DMS53 treated with DMSO at 0.1 percent for 48 hours (cell line): ENCODE measurements at regions not wholly inside any gene's neighbourhood (a gene's known extent, or its start where the extent isn't known, plus 50 kb on each side); places are given as distances from the start of the nearest gene placed in this dataset.

ENCODE experiments used
- DNase-seq: peaks from one replicate; lab custom pipeline; 2025; ENCODE audit not compliant: unreplicated experiment; lab: John Stamatoyannopoulos, UW

DNA sequence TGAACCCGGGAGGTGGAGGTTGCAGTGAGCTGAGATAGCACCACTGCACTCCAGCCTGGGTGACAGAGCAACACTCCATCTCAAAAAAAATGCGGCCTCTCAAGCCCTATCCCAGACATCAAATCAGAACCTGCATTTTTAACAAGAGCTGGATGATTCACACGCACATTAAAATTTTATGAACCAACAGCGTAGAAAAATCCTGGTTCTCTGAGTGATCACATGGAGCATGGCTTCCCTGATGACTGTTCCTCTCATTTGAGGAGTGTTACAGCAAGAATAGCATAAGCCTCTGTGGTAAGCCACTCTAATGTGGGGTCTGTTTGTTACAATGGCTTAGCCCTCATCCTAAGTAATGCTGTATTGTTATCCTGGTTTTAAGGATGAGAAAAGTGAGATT, 163.6 kb downstream of the BRMS1L start:
- DNase-seq, result no peak

DNA sequence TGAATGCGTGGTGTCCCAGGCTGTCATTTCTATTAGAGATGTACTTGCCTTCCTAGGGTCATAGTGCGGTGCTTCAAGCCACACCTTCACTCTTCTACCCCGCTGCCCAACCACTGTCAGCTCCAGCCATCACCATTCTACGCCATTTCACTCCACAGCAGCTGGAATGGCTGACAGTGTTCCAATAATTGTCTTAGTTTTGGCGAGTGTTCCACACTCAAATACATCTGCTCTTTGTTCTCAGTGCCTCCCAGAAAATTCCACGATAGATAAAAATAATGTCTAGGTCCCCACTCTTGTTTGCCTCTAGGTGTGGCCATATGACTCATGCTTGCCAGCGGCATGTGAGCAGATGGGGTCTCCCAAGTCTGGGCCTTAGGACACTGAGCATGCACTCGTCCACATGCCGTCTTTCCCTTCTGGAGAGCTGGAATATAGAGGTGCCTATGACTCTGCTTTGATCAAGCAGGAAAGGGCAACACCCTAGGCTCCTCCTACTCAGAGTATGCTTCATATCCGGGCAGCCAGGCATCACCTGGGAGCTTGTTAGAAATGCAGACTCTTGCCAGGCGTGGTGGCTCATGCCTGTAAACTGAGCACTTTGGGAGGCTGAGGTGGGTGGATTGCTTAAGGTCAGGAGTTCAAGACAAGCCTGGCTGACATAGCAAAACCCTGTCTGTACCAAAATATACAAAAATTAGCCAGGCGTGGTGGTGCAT, 163.0 kb downstream of the BRMS1L start:
- DNase-seq, result no peak

DNA sequence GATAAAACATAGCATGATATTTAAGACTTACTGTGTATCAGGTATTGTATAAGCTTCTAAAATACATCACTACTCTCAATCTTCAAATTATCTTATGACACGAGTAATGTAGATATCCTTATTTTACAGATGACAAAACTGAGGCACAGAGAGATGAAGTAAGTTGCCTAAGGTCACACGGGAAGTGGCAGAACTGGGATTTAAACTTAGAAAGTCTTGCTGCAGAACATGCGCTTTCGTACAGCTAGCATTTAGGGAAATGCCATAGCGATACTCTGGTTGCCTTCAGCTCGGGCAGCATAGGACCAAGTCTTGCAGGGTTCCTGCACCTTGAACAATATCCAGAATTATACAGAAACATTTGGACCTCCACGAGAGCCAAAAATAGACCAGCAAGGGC, 162.4 kb downstream of the BRMS1L start:
- DNase-seq, result no peak

DNA sequence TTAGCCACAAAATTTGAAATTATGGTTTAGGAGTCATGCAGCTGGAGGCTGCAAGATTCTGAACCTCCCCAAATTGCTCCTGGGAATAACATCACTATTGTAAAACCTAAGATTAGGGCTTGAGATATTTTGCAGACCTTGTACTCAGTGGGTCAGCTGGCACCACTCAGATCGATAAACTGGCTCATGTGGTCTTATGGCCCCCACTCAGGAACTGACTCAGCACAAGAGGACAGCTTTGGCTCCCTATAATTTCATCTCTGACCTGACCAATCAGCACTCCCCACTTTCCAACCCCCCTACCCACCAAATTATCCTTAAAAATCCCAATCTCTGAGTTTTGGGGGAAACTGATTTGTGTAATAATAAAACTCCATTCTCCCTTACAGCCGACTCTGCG, 161.6 kb downstream of the BRMS1L start:
- DNase-seq, result no peak

- DNase-seq, result no peak
Measured at GRCh38 chr14:35986219-35986573, 160.1 kb downstream of the BRMS1L start.

GRCh38 chr14:35985474-35986218, 159.5 kb downstream of the BRMS1L start:
- no peak for DNase-seq

DNA sequence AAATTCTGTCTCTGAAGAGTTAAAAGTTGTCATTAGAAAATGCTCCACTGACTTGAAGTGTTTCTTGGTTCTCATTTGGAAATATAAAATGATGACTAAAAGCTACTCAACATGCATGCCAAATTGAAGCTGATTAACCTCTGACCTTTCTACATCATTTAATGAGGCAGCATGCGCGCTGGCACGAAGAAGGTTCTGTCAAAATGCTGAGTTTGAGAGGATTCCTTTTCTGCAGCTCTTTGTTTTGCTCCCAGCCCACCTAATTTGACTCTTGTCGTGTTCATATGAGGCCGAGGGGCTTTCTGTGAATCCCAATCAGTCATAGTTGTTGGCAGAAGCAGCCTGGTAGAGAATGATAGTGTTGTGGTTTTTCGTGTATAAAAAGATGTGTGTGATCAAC, 153.4 kb downstream of the BRMS1L start:
- DNase-seq, result no peak

DNA sequence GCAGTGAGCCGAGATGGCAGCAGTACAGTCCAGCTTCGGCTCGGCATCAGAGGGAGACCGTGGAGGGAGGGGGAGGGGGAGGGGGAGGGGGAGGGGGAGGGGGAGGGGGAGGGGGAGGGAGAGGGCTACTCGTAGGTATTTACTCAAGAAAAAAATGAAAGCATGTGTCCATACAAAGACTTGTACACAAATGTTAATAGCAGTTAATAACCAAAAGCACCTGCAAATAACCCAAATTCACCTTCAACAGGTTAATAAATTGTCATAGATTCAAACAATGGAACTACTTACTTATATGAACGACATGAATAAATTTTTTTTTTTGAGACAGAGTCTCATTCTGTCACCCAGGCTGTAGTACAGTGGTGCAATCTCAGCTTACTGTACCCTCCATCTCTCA, 152.4 kb downstream of the BRMS1L start:
- no peak for DNase-seq

DNA sequence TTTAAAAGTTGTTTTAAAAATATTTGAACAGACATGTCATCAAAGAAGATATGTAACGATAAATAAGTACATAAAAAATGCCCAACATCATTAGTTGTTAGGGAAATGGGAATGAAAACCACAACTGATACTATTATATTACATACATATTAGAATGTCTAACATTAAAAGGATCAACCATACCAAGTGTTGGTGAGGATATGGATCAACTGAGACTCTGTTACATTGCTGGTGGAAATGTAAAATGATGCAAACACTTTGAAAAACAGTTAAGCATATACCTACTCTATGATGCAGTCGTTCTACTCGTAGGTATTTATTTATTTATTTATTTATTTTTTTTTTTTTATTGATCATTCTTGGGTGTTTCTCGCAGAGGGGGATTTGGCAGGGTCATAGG, 149.7 kb downstream of the BRMS1L start:
- DNase-seq, result no peak

DNA sequence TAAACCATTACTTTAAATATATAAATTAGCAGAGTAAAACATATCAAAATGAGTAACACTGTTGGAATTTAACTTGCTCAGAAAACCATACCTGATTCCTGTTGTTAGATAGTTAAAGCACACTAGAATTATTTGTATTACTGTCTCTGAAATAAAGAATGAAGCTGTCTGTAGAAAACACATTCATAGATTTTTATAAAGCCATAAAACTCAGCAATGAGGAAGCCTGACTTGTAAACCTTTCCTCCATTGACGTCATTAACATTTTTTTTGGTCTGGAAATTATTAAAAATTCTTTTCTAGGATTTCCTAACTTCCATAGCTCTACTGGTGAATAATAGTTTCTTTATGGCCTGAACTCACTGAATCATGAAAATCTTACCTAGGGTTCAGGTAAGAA, 147.6 kb downstream of the BRMS1L start:
- DNase-seq, result no peak

DNA sequence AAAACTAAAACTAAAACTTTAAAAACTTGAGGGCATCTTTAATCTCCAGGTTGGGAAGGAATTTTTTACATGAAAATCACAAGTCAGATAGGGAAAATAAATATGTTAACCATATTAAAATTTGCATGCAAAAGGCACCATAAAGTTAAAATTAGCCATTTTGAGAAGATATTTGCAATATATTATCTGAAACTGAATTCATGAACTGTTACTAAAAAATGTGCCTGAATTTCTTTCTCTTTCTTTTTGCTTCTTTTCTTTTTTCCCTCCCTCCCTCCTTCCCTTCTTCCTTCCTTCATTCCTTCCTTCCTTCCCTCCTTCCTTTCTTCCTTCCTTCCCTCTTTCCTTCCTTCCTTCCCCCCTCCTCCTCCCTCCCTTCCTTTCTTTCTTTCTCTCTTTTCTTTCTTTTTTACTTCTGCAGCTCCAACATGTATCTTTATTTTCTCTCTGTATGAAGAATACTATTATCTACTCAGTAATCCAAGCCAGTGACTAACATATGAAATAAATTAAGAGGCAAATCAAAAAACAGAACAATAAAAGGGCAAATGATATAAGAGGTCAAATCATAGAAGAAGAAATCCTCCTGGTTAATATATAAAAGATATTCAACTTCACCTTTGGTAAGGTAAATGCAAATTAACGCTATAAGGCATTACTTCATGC, 146.0 kb downstream of the BRMS1L start:
- DNase-seq, result no peak

- no peak for DNase-seq
Measured at GRCh38 chr14:35969310-35969709, 143.2 kb downstream of the BRMS1L start.

GRCh38 chr14:35965400-35965799, 139.3 kb downstream of the BRMS1L start:
- DNase-seq, result no peak

GRCh38 chr14:35964697-35965286, 138.7 kb downstream of the BRMS1L start:
- DNase-seq, result no peak

DNA sequence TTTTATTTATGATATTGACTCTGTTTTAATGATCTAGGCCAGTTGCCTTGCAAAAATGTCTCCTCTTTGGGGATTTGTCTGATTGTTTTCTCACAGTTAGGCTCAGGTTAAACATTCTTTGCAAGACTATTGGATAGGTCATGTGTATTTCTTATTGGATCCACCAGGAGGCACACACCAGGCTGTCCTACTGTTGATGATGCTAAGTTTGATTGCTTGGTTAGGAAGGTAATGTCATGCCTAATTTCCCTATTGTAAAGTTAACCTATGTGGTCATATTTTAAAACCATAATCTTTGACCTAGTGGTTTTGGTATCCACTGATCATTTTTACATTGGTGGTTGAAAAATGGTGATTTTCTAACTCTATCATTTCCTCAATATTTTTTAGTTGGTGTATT, 137.1 kb downstream of the BRMS1L start:
- no peak for DNase-seq

GRCh38 chr14:35961697-35962274, 135.6 kb downstream of the BRMS1L start:
- no peak for DNase-seq

- DNase-seq, result no peak
Measured at GRCh38 chr14:35959835-35960234, 133.7 kb downstream of the BRMS1L start.

DNA sequence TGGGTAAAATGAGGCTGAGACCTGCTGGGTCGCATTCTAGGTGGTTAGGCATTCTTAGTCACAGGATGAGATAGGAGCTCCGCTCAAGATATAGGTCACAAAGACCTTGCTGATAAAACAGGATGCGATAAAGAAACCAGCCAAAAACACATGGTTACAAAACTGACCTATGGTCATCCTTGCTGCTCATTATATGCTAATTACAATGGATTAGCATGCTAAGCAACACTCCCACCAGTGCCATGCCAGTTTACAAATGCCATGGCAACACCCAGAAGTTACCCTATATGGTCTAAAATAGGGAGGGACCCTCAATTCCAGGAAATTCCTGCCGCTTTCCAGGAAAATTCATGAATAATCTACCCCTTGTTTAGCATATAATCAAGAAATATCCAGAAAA, 132.4 kb downstream of the BRMS1L start:
- DNase-seq, result no peak

DNA sequence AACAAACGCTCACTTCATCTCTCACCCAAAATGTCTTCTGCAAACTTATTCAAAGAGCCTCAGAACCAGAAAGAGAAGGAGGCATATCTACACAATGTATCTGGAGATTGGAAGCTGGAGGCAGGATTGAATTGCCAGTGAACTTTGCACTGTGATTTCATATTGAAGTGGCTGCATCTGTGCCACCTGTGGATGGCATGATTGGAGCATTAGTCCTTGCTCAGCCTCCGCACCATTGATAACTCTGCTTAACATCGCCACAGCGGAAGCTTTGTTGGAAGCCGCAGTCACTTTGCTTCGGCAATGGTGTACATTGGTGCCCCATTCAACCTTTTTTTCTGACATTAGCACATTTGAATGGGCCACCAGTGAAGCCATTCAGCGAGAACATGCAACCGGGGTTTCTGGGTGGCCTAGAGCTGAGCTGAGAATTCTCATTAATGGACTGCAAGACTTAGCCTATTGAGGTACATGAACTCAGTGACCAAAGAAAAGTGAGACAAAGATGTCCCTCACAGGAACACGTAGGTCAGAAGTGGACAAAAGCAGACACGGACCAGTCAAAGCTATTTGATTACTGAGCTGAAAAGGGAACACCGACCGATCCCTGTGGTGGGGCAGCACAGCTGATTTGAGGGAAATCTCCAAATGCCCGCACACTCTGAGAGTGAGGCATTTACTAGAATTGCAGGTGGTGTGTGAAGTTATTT, 130.4 kb downstream of the BRMS1L start:
- no peak for DNase-seq

- DNase-seq, result no peak
Measured at GRCh38 chr14:35952584-35952983, 126.4 kb downstream of the BRMS1L start.

DNA sequence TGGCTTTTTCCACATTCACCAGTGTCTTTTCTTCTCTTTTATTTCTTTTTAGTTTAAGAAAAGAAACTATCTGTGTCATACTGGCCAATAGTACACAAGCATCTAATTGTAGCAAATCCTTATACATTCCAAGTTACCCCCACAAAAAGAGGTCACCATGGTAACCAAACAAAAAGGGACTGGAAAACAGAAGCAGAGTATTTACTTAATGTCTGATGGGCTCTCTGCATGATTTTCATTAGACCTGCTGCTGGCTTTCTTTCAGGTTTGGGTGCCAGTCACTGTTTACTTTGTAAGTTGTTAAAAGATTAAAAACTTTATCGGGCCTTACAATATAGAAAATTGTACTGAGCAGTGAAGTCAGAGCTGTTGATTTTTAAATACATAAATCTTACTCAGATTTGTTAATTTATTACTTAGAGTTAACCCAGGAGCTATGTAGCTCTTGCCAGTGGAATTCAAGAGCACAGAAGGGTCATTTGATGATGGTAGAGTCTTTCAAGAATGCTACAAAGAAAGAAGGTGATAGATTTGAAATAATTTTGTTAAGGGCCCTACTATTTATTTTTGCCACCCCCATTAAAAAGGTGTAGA, 123.9 kb downstream of the BRMS1L start:
- no peak for DNase-seq
